ENCODE measurements at regions not wholly inside any gene's neighbourhood (a gene's known extent, or its start where the extent isn't known, plus 50 kb on each side); places are given as distances from the start of the nearest gene placed in this dataset.

- WGBS, result 6% methylated on average over 23 of the region's 23 CpGs
- no peaks in the 10 kb centered on the region for H3K36me3 ChIP-seq (ENCODE audit: control insufficient read depth in 2 of 2, insufficient read depth in 2 of 2, low read length in 1 of 2)
- H3K4me1 ChIP-seq (ENCODE audit: control insufficient read depth in 2 of 2, insufficient read depth in 2 of 2, low read length in 2 of 2), result peaks cover 15 to 43% of the 10 kb centered on the region in 2 donors
- H3K9me3 ChIP-seq (ENCODE audit: control insufficient read depth in 2 of 2, insufficient read depth in 1 of 2, low read length in 1 of 2), result peaks cover 2 to 6% of the 10 kb centered on the region in 2 donors
- H3K27me3 ChIP-seq (ENCODE audit: control insufficient read depth in 2 of 2, insufficient read depth in 1 of 2, low read length in 1 of 2), result peaks cover 0 to 20% of the 10 kb centered on the region in 2 donors
- no peak overlapping the region for H3K4me3 ChIP-seq (ENCODE audit: low read length in 2 of 2)
- peak in 1 of 9 donors; percentile 48 for DNase-seq (ENCODE audit: low read depth in 6 of 9, low spot score in 9 of 9)
- peak overlapping the region; percentile 44 to 66 for H3K27ac ChIP-seq (ENCODE audit: low read depth in 1 of 2, low read length in 1 of 2)
These were observed 120.2 kb downstream of the METRNL start for GRCh38 chr17:83199500-83200201.

GRCh38 chr17:83200231-83200699 lies 120.9 kb downstream of the METRNL start:
- Histone ChIP-seq H3K36me3 (ENCODE audit: control insufficient read depth in 2 of 2, insufficient read depth in 2 of 2, low read length in 1 of 2) (no peaks in the 10 kb centered on the region), H3K9me3 (ENCODE audit: control insufficient read depth in 2 of 2, insufficient read depth in 1 of 2, low read length in 1 of 2) (peaks cover 0 to 6% of the 10 kb centered on the region in 2 donors), H3K4me3 (ENCODE audit: low read length in 2 of 2) (no peak overlapping the region), H3K27me3 (ENCODE audit: control insufficient read depth in 2 of 2, insufficient read depth in 1 of 2, low read length in 1 of 2) (peaks cover 0 to 20% of the 10 kb centered on the region in 2 donors), H3K27ac (ENCODE audit: low read depth in 1 of 2, low read length in 1 of 2) (peak overlapping the region; percentile 44 to 66), H3K4me1 (ENCODE audit: control insufficient read depth in 2 of 2, insufficient read depth in 2 of 2, low read length in 2 of 2) (peaks cover 15 to 40% of the 10 kb centered on the region in 2 donors)
- peak in 1 of 9 donors; percentile 37 for DNase-seq (ENCODE audit: low read depth in 6 of 9, low spot score in 9 of 9)
- WGBS, result 37% methylated on average over 21 of the region's 21 CpGs

DNA sequence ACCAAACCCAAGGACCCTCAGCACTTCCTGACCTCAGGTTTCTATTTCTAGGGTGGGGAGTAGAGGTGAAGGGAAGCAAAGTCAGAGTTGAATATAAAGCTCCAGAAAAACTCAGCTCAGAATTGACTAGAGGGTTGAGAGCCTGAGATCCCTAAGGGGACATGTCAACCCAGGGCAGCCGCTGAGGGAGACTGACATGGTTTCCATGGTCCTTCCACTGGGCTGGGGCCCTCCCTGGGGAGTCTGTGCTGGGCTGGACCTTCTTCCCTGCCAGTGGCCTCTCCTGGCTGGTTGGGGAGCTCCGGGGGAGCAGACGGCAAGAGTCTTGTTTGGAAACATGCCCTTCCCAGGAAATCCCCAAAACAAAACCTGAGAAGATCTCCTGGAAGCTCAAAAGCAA lies 121.3 kb downstream of the METRNL start:
- H3K4me3 ChIP-seq (ENCODE audit: low read length in 2 of 2), result no peak overlapping the region
- H3K36me3 ChIP-seq (ENCODE audit: control insufficient read depth in 2 of 2, insufficient read depth in 2 of 2, low read length in 1 of 2), result no peaks in the 10 kb centered on the region
- H3K27me3 ChIP-seq (ENCODE audit: control insufficient read depth in 2 of 2, insufficient read depth in 1 of 2, low read length in 1 of 2), result peaks cover 0 to 20% of the 10 kb centered on the region in 2 donors
- H3K27ac ChIP-seq (ENCODE audit: low read depth in 1 of 2, low read length in 1 of 2), result peak overlapping the region; percentile 32 to 66
- 92% methylated on average over 3 of the region's 3 CpGs for WGBS
- DNase-seq (ENCODE audit: low read depth in 6 of 9, low spot score in 9 of 9), result no peak
- H3K4me1 ChIP-seq (ENCODE audit: control insufficient read depth in 2 of 2, insufficient read depth in 2 of 2, low read length in 2 of 2), result peaks cover 15 to 40% of the 10 kb centered on the region in 2 donors
- H3K9me3 ChIP-seq (ENCODE audit: control insufficient read depth in 2 of 2, insufficient read depth in 1 of 2, low read length in 1 of 2), result peaks cover 0 to 6% of the 10 kb centered on the region in 2 donors

- no peaks in the 10 kb centered on the region for H3K36me3 ChIP-seq (ENCODE audit: control insufficient read depth in 2 of 2, insufficient read depth in 2 of 2, low read length in 1 of 2)
- 97% methylated on average over 9 of the region's 9 CpGs for WGBS
- no peak for DNase-seq (ENCODE audit: low read depth in 6 of 9, low spot score in 9 of 9)
- peaks cover 15 to 40% of the 10 kb centered on the region in 2 donors for H3K4me1 ChIP-seq (ENCODE audit: control insufficient read depth in 2 of 2, insufficient read depth in 2 of 2, low read length in 2 of 2)
- peaks cover 0 to 6% of the 10 kb centered on the region in 2 donors for H3K9me3 ChIP-seq (ENCODE audit: control insufficient read depth in 2 of 2, insufficient read depth in 1 of 2, low read length in 1 of 2)
- H3K4me3 ChIP-seq (ENCODE audit: low read length in 2 of 2), result no peak overlapping the region
- no peak overlapping the region for H3K27ac ChIP-seq (ENCODE audit: low read depth in 1 of 2, low read length in 1 of 2)
- H3K27me3 ChIP-seq (ENCODE audit: control insufficient read depth in 2 of 2, insufficient read depth in 1 of 2, low read length in 1 of 2), result peaks cover 0 to 20% of the 10 kb centered on the region in 2 donors
These were observed 122.0 kb downstream of the METRNL start for GRCh38 chr17:83201206-83202001.

DNA sequence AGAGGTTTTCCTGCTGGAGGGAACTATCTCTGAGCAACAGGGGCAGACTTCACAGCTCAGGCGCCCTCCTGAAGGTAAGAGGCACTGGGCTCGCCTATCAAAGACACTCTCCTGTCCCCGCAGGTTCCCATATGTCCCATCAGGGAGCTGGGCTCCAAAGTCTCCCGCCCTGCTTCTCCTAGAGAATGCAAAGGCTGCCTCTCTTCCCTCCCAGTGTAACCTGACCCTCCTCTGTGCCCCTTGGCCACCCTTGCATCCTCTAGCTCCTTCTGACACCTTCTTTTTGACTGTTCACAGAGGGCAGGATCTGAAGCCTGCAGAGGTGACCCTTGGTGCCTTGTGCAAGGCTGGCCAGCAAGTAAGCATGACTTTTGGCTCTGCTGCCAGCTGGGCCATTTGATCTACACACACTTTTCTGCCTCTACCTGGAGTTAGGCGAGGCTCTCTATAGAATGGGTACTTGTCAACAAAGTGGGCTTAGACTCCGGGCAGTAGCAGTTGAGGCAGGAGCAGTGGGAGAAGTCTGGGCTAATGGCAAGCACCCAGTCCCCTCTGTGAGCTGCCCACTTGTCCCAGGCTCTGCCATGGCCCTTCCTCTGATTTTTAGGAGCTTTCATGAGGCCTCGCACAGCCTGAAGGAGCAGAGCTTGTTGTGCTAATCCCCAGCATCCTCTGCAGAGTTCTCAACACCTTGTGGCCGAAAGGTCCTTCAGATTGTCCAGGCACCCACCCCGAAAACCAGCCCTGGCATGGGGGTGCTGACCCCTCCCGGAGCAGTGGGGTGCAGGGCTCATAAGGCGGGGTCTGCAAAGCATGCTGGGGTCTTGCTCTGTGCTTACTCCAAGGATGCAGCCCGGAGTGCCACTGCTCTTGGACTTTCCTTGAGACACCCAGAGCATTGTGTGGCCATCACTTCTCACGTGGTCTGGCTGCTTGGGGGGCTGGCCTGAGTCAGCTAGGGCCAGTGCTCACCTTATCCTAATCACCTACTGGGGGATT lies 122.9 kb downstream of the METRNL start:
- Histone ChIP-seq H3K27ac (ENCODE audit: low read depth in 1 of 2, low read length in 1 of 2) (no peak overlapping the region), H3K27me3 (ENCODE audit: control insufficient read depth in 2 of 2, insufficient read depth in 1 of 2, low read length in 1 of 2) (peaks cover 0 to 20% of the 10 kb centered on the region in 2 donors), H3K4me1 (ENCODE audit: control insufficient read depth in 2 of 2, insufficient read depth in 2 of 2, low read length in 2 of 2) (peaks cover 18 to 43% of the 10 kb centered on the region in 2 donors), H3K9me3 (ENCODE audit: control insufficient read depth in 2 of 2, insufficient read depth in 1 of 2, low read length in 1 of 2) (peaks cover 0 to 6% of the 10 kb centered on the region in 2 donors), H3K36me3 (ENCODE audit: control insufficient read depth in 2 of 2, insufficient read depth in 2 of 2, low read length in 1 of 2) (no peaks in the 10 kb centered on the region), H3K4me3 (ENCODE audit: low read length in 2 of 2) (no peak overlapping the region)
- 92% methylated on average over 13 of the region's 13 CpGs for WGBS
- no peak for DNase-seq (ENCODE audit: low read depth in 6 of 9, low spot score in 9 of 9)

- Histone ChIP-seq H3K27ac (ENCODE audit: low read depth in 1 of 2, low read length in 1 of 2) (no peak overlapping the region), H3K4me1 (ENCODE audit: control insufficient read depth in 2 of 2, insufficient read depth in 2 of 2, low read length in 2 of 2) (peaks cover 18 to 43% of the 10 kb centered on the region in 2 donors), H3K36me3 (ENCODE audit: control insufficient read depth in 2 of 2, insufficient read depth in 2 of 2, low read length in 1 of 2) (no peaks in the 10 kb centered on the region), H3K9me3 (ENCODE audit: control insufficient read depth in 2 of 2, insufficient read depth in 1 of 2, low read length in 1 of 2) (peaks cover 0 to 6% of the 10 kb centered on the region in 2 donors), H3K4me3 (ENCODE audit: low read length in 2 of 2) (no peak overlapping the region), H3K27me3 (ENCODE audit: control insufficient read depth in 2 of 2, insufficient read depth in 1 of 2, low read length in 1 of 2) (peaks cover 0 to 20% of the 10 kb centered on the region in 2 donors)
- no peak for DNase-seq (ENCODE audit: low read depth in 6 of 9, low spot score in 9 of 9)
- 95% methylated on average over 9 of the region's 9 CpGs for WGBS
These were observed 123.7 kb downstream of the METRNL start for GRCh38 chr17:83203073-83203471.

GRCh38 chr17:83203472-83204221 lies 124.2 kb downstream of the METRNL start:
- peaks cover 18 to 38% of the 10 kb centered on the region in 2 donors for H3K4me1 ChIP-seq (ENCODE audit: control insufficient read depth in 2 of 2, insufficient read depth in 2 of 2, low read length in 2 of 2)
- WGBS, result 97% methylated on average over 20 of the region's 20 CpGs

GRCh38 chr17:83204230-83204725 lies 124.9 kb downstream of the METRNL start:
- no peak for DNase-seq (ENCODE audit: low read depth in 6 of 9, low spot score in 9 of 9)
- H3K4me3 ChIP-seq (ENCODE audit: low read length in 2 of 2), result no peak overlapping the region
- peaks cover 0 to 12% of the 10 kb centered on the region in 2 donors for H3K27me3 ChIP-seq (ENCODE audit: control insufficient read depth in 2 of 2, insufficient read depth in 1 of 2, low read length in 1 of 2)
- H3K36me3 ChIP-seq (ENCODE audit: control insufficient read depth in 2 of 2, insufficient read depth in 2 of 2, low read length in 1 of 2), result no peaks in the 10 kb centered on the region
- H3K9me3 ChIP-seq (ENCODE audit: control insufficient read depth in 2 of 2, insufficient read depth in 1 of 2, low read length in 1 of 2), result peaks cover 0 to 6% of the 10 kb centered on the region in 2 donors
- H3K4me1 ChIP-seq (ENCODE audit: control insufficient read depth in 2 of 2, insufficient read depth in 2 of 2, low read length in 2 of 2), result peaks cover 15 to 31% of the 10 kb centered on the region in 2 donors
- WGBS, result 92% methylated on average over 8 of the region's 9 CpGs
- H3K27ac ChIP-seq (ENCODE audit: low read depth in 1 of 2, low read length in 1 of 2), result no peak overlapping the region

More at GRCh38 chr17:83203472-83204221, 124.2 kb downstream of the METRNL start:
- DNase-seq (ENCODE audit: low read depth in 6 of 9, low spot score in 9 of 9), result no peak
- no peaks in the 10 kb centered on the region for H3K36me3 ChIP-seq (ENCODE audit: control insufficient read depth in 2 of 2, insufficient read depth in 2 of 2, low read length in 1 of 2)
- no peak overlapping the region for H3K27ac ChIP-seq (ENCODE audit: low read depth in 1 of 2, low read length in 1 of 2)
- no peak overlapping the region for H3K4me3 ChIP-seq (ENCODE audit: low read length in 2 of 2)
- H3K27me3 ChIP-seq (ENCODE audit: control insufficient read depth in 2 of 2, insufficient read depth in 1 of 2, low read length in 1 of 2), result peaks cover 0 to 19% of the 10 kb centered on the region in 2 donors
- H3K9me3 ChIP-seq (ENCODE audit: control insufficient read depth in 2 of 2, insufficient read depth in 1 of 2, low read length in 1 of 2), result peaks cover 0 to 6% of the 10 kb centered on the region in 2 donors
